ENCODE measurements at regions not wholly inside any gene's neighbourhood (a gene's known extent, or its start where the extent isn't known, plus 50 kb on each side); places are given as distances from the start of the nearest gene placed in this dataset.

- H3K27ac ChIP-seq (ENCODE audit: low read depth, low read length): no peak overlapping the region
- no peaks in the 10 kb centered on the region for H3K4me1 ChIP-seq (ENCODE audit: insufficient read depth, low read length)
- no peak overlapping the region for H3K9ac ChIP-seq (ENCODE audit: low read depth, low read length)
- no peak overlapping the region for H3K4me3 ChIP-seq (ENCODE audit: low read length)
- WGBS: no CpG with 5 or more reads among the region's 2 CpGs
- H3K9me3 ChIP-seq (ENCODE audit: insufficient read depth, low read depth, low read length): no peaks in the 10 kb centered on the region
- no peaks in the 10 kb centered on the region for H3K36me3 ChIP-seq (ENCODE audit: insufficient read depth, low read length)
- H3K27me3 ChIP-seq (ENCODE audit: insufficient read depth, low read length): no peaks in the 10 kb centered on the region
Measured at GRCh38 chr5:101430551-101430950, 527.5 kb upstream of the ST8SIA4 start.

GRCh38 chr5:101429241-101429640 is 526.2 kb upstream of the ST8SIA4 start:
- no peaks in the 10 kb centered on the region for H3K4me1 ChIP-seq (ENCODE audit: insufficient read depth, low read length)

GRCh38 chr5:101425339-101425859 is 522.3 kb upstream of the ST8SIA4 start:
- Histone ChIP-seq H3K27ac (ENCODE audit: low read depth, low read length) (no peak overlapping the region), H3K9ac (ENCODE audit: low read depth, low read length) (no peak overlapping the region), H3K4me1 (ENCODE audit: insufficient read depth, low read length) (no peaks in the 10 kb centered on the region), H3K36me3 (ENCODE audit: insufficient read depth, low read length) (no peaks in the 10 kb centered on the region), H3K9me3 (ENCODE audit: insufficient read depth, low read depth, low read length) (no peaks in the 10 kb centered on the region), H3K27me3 (ENCODE audit: insufficient read depth, low read length) (no peaks in the 10 kb centered on the region), H3K4me3 (ENCODE audit: low read length) (no peak overlapping the region)
- no CpG with 5 or more reads among the region's 2 CpGs for WGBS

More at GRCh38 chr5:101429241-101429640, 526.2 kb upstream of the ST8SIA4 start:
- no peak overlapping the region for H3K27ac ChIP-seq (ENCODE audit: low read depth, low read length)
- WGBS: 100% methylated on average over 1 of the region's 1 CpG
- no peaks in the 10 kb centered on the region for H3K36me3 ChIP-seq (ENCODE audit: insufficient read depth, low read length)
- H3K27me3 ChIP-seq (ENCODE audit: insufficient read depth, low read length): no peaks in the 10 kb centered on the region
- no peak overlapping the region for H3K4me3 ChIP-seq (ENCODE audit: low read length)
- H3K9ac ChIP-seq (ENCODE audit: low read depth, low read length): no peak overlapping the region
- no peaks in the 10 kb centered on the region for H3K9me3 ChIP-seq (ENCODE audit: insufficient read depth, low read depth, low read length)

GRCh38 chr5:101424530-101425175 is 521.6 kb upstream of the ST8SIA4 start:
- Histone ChIP-seq H3K4me3 (ENCODE audit: low read length) (no peak overlapping the region), H3K36me3 (ENCODE audit: insufficient read depth, low read length) (no peaks in the 10 kb centered on the region), H3K4me1 (ENCODE audit: insufficient read depth, low read length) (no peaks in the 10 kb centered on the region), H3K9ac (ENCODE audit: low read depth, low read length) (no peak overlapping the region), H3K27ac (ENCODE audit: low read depth, low read length) (no peak overlapping the region), H3K27me3 (ENCODE audit: insufficient read depth, low read length) (no peaks in the 10 kb centered on the region), H3K9me3 (ENCODE audit: insufficient read depth, low read depth, low read length) (no peaks in the 10 kb centered on the region)
- 86% methylated on average over 1 of the region's 2 CpGs for WGBS

- no peaks in the 10 kb centered on the region for H3K27me3 ChIP-seq (ENCODE audit: insufficient read depth, low read length)
- 89% methylated on average over 1 of the region's 1 CpG for WGBS
- no peak overlapping the region for H3K9ac ChIP-seq (ENCODE audit: low read depth, low read length)
- no peaks in the 10 kb centered on the region for H3K4me1 ChIP-seq (ENCODE audit: insufficient read depth, low read length)
- H3K36me3 ChIP-seq (ENCODE audit: insufficient read depth, low read length): no peaks in the 10 kb centered on the region
- H3K27ac ChIP-seq (ENCODE audit: low read depth, low read length): no peak overlapping the region
- no peak overlapping the region for H3K4me3 ChIP-seq (ENCODE audit: low read length)
- no peaks in the 10 kb centered on the region for H3K9me3 ChIP-seq (ENCODE audit: insufficient read depth, low read depth, low read length)
Measured at GRCh38 chr5:101418713-101419118, 515.6 kb upstream of the ST8SIA4 start.

GRCh38 chr5:101404531-101404930 is 501.4 kb upstream of the ST8SIA4 start:
- Histone ChIP-seq H3K36me3 (ENCODE audit: insufficient read depth, low read length) (no peaks in the 10 kb centered on the region), H3K27me3 (ENCODE audit: insufficient read depth, low read length) (no peaks in the 10 kb centered on the region), H3K27ac (ENCODE audit: low read depth, low read length) (no peak overlapping the region), H3K4me1 (ENCODE audit: insufficient read depth, low read length) (no peaks in the 10 kb centered on the region), H3K9me3 (ENCODE audit: insufficient read depth, low read depth, low read length) (no peaks in the 10 kb centered on the region), H3K4me3 (ENCODE audit: low read length) (no peak overlapping the region), H3K9ac (ENCODE audit: low read depth, low read length) (no peak overlapping the region)
- 92% methylated on average over 1 of the region's 1 CpG for WGBS

GRCh38 chr5:101393795-101394450 is 490.8 kb upstream of the ST8SIA4 start:
- 94% methylated on average over 4 of the region's 5 CpGs for WGBS
- Histone ChIP-seq H3K9me3 (ENCODE audit: insufficient read depth, low read depth, low read length) (peaks cover 22% of the 10 kb centered on the region), H3K27me3 (ENCODE audit: insufficient read depth, low read length) (no peaks in the 10 kb centered on the region), H3K36me3 (ENCODE audit: insufficient read depth, low read length) (no peaks in the 10 kb centered on the region), H3K4me1 (ENCODE audit: insufficient read depth, low read length) (no peaks in the 10 kb centered on the region), H3K4me3 (ENCODE audit: low read length) (no peak overlapping the region), H3K27ac (ENCODE audit: low read depth, low read length) (no peak overlapping the region), H3K9ac (ENCODE audit: low read depth, low read length) (no peak overlapping the region)

- no peak overlapping the region for H3K9ac ChIP-seq (ENCODE audit: low read depth, low read length)
- H3K4me3 ChIP-seq (ENCODE audit: low read length): no peak overlapping the region
- WGBS: 19% methylated on average over 3 of the region's 4 CpGs
- H3K36me3 ChIP-seq (ENCODE audit: insufficient read depth, low read length): no peaks in the 10 kb centered on the region
- H3K9me3 ChIP-seq (ENCODE audit: insufficient read depth, low read depth, low read length): no peaks in the 10 kb centered on the region
- no peaks in the 10 kb centered on the region for H3K4me1 ChIP-seq (ENCODE audit: insufficient read depth, low read length)
- H3K27me3 ChIP-seq (ENCODE audit: insufficient read depth, low read length): no peaks in the 10 kb centered on the region
- no peak overlapping the region for H3K27ac ChIP-seq (ENCODE audit: low read depth, low read length)
Measured at GRCh38 chr5:101390151-101390908, 487.2 kb upstream of the ST8SIA4 start.

- Histone ChIP-seq H3K36me3 (ENCODE audit: insufficient read depth, low read length) (no peaks in the 10 kb centered on the region), H3K27me3 (ENCODE audit: insufficient read depth, low read length) (no peaks in the 10 kb centered on the region), H3K4me3 (ENCODE audit: low read length) (no peak overlapping the region), H3K4me1 (ENCODE audit: insufficient read depth, low read length) (no peaks in the 10 kb centered on the region), H3K9me3 (ENCODE audit: insufficient read depth, low read depth, low read length) (no peaks in the 10 kb centered on the region), H3K27ac (ENCODE audit: low read depth, low read length) (no peak overlapping the region), H3K9ac (ENCODE audit: low read depth, low read length) (no peak overlapping the region)
- 100% methylated on average over 1 of the region's 1 CpG for WGBS
Measured at GRCh38 chr5:101385276-101385675, 482.2 kb upstream of the ST8SIA4 start.

GRCh38 chr5:101370181-101370580 is 467.1 kb upstream of the ST8SIA4 start:
- H3K27ac ChIP-seq (ENCODE audit: low read depth, low read length): no peak overlapping the region
- 77% methylated on average over 7 of the region's 8 CpGs for WGBS
- no peaks in the 10 kb centered on the region for H3K36me3 ChIP-seq (ENCODE audit: insufficient read depth, low read length)
- H3K4me3 ChIP-seq (ENCODE audit: low read length): no peak overlapping the region
- H3K9me3 ChIP-seq (ENCODE audit: insufficient read depth, low read depth, low read length): no peaks in the 10 kb centered on the region
- H3K9ac ChIP-seq (ENCODE audit: low read depth, low read length): no peak overlapping the region
- no peaks in the 10 kb centered on the region for H3K4me1 ChIP-seq (ENCODE audit: insufficient read depth, low read length)
- H3K27me3 ChIP-seq (ENCODE audit: insufficient read depth, low read length): peaks cover 2% of the 10 kb centered on the region; the same call in 1 of the 2 replicates

GRCh38 chr5:101364469-101364868 is 461.4 kb upstream of the ST8SIA4 start:
- no peak overlapping the region for H3K27ac ChIP-seq (ENCODE audit: low read depth, low read length)
- H3K9me3 ChIP-seq (ENCODE audit: insufficient read depth, low read depth, low read length): no peaks in the 10 kb centered on the region
- H3K27me3 ChIP-seq (ENCODE audit: insufficient read depth, low read length): no peaks in the 10 kb centered on the region
- H3K36me3 ChIP-seq (ENCODE audit: insufficient read depth, low read length): no peaks in the 10 kb centered on the region
- H3K4me1 ChIP-seq (ENCODE audit: insufficient read depth, low read length): peaks cover 3% of the 10 kb centered on the region; the same call in 1 of the 2 replicates
- H3K4me3 ChIP-seq (ENCODE audit: low read length): no peak overlapping the region
- WGBS: 92% methylated on average over 4 of the region's 4 CpGs
- no peak overlapping the region for H3K9ac ChIP-seq (ENCODE audit: low read depth, low read length)
